A549 (cell line): ENCODE measurements at regions not wholly inside any gene's neighbourhood (a gene's known extent, or its start where the extent isn't known, plus 50 kb on each side); places are given as distances from the start of the nearest gene placed in this dataset.

Experiments used
- CHD4 ChIP-seq: fragments of 200-600 bp; sonication (generic); IDR thresholded peaks from 2 replicates; pipeline ENCODE4 v1.6.1; 2016; ENCODE audit warnings: antibody characterized with exemption, mild to moderate bottlenecking, borderline replicate concordance
- CTCF ChIP-seq: fragments of >200 bp; sonication (Bioruptor Twin); formaldehyde crosslinking; IDR thresholded peaks from 3 replicates; pipeline ENCODE4 v1.5.1; 2016
- E2F6 ChIP-seq: IDR thresholded peaks from 2 replicates; pipeline ENCODE4 v1.6.1; 2012; ENCODE audit warnings: low read depth, borderline replicate concordance
- EP300 ChIP-seq, 2 experiments: fragments of >200 bp; sonication (Bioruptor Twin); formaldehyde crosslinking; IDR thresholded peaks; 2 replicates in 1 of 2; 3 replicates in 1 of 2; pipeline ENCODE4 v1.6.1; 2016 to 2017
- NR3C1 ChIP-seq: fragments of >200 bp; sonication (Bioruptor Twin); formaldehyde crosslinking; IDR thresholded peaks from 3 replicates; pipeline ENCODE4 v1.6.1; 2017
- POLR2A ChIP-seq: IDR thresholded peaks from 2 replicates; pipeline ENCODE4 v1.6.1; 2012; ENCODE audit warnings: mild to moderate bottlenecking, low read length
- RAD21 ChIP-seq, 2 experiments: fragments of >200 bp in 1 of 2; sonication (Bioruptor Twin) in 1 of 2; formaldehyde crosslinking in 1 of 2; IDR thresholded peaks in 1 of 2; conservative IDR thresholded peaks in 1 of 2; 2 replicates in 1 of 2; 3 replicates in 1 of 2; pipeline ENCODE4 v1.6.1; 2012 to 2018; ENCODE audit warnings: inconsistent platforms in 1 of 2
- RCOR1 ChIP-seq: fragments of 150-350 bp; IDR thresholded peaks from 2 replicates; pipeline ENCODE4 v1.6.1; 2014; ENCODE audit warnings: antibody characterized with exemption, low read length, low read depth
- REST ChIP-seq: fragments of 200-600 bp; sonication (generic); IDR thresholded peaks from 2 replicates; pipeline ENCODE4 v1.6.1; 2016; ENCODE audit warnings: antibody characterized with exemption, mild to moderate bottlenecking, moderate library complexity
- SREBF2 ChIP-seq: fragments of 450-650 bp; IDR thresholded peaks from 2 replicates; pipeline ENCODE4 v1.6.1; 2014; ENCODE audit warnings: mild to moderate bottlenecking, moderate library complexity

GRCh38 chr9:107090218-107090617 lies 192.9 kb upstream of the RAD23B start:
- TF ChIP-seq EP300 (IDR thresholded peaks at IDR 0.05): no peak
- no peak for TF ChIP-seq RCOR1
- no peak for TF ChIP-seq POLR2A
- no peak for TF ChIP-seq NR3C1
- no peak for TF ChIP-seq CTCF
- no peak for TF ChIP-seq SREBF2
- TF ChIP-seq REST: no peak
- no peak for TF ChIP-seq E2F6
- no peak for TF ChIP-seq RAD21 (conservative IDR thresholded peaks at IDR 0.05 in 1 of 2, IDR thresholded peaks at IDR 0.05 in 1 of 2)
- no peak for TF ChIP-seq CHD4
